HG03571 (cell line): ENCODE measurements at regions not wholly inside any gene's neighbourhood (a gene's known extent, or its start where the extent isn't known, plus 50 kb on each side); places are given as distances from the start of the nearest gene placed in this dataset.

Source experiments
- ATAC-seq: cut with Tn5 transposase; IDR thresholded peaks from one replicate; pipeline ENCODE4 v1.9.1; 2021; ENCODE audit not compliant: unreplicated experiment

- no peak for ATAC-seq
These were observed 417.7 kb downstream of the INSC start for GRCh38 chr11:15532432-15532831.

GRCh38 chr11:15534266-15534665 is 419.5 kb downstream of the INSC start:
- ATAC-seq = no peak

- no peak for ATAC-seq
These were observed 420.7 kb downstream of the INSC start for GRCh38 chr11:15535414-15535813.

GRCh38 chr11:15536438-15536837 is 421.7 kb downstream of the INSC start:
- ATAC-seq = no peak

- no peak for ATAC-seq
These were observed 424.9 kb downstream of the INSC start for GRCh38 chr11:15539645-15540044.

- ATAC-seq = no peak
These were observed 426.4 kb downstream of the INSC start for GRCh38 chr11:15541079-15541478.

- no peak for ATAC-seq
These were observed 429.6 kb downstream of the INSC start for GRCh38 chr11:15544353-15544752.

- ATAC-seq = no peak
These were observed 433.0 kb downstream of the INSC start for GRCh38 chr11:15547685-15548084.

- ATAC-seq = no peak
These were observed 437.5 kb downstream of the INSC start for GRCh38 chr11:15551901-15552851.

- no peak for ATAC-seq
These were observed 440.4 kb downstream of the INSC start for GRCh38 chr11:15555161-15555560.

GRCh38 chr11:15557457-15558230 is 442.9 kb downstream of the INSC start:
- ATAC-seq = no peak

GRCh38 chr11:15558513-15559181 is 443.9 kb downstream of the INSC start:
- ATAC-seq = no peak

GRCh38 chr11:15560689-15561467 is 446.2 kb downstream of the INSC start:
- ATAC-seq = no peak

GRCh38 chr11:15562230-15562629 is 447.5 kb downstream of the INSC start:
- ATAC-seq = no peak

GRCh38 chr11:15563054-15563453 is 448.3 kb downstream of the INSC start:
- ATAC-seq = no peak

GRCh38 chr11:15565880-15566279 is 451.2 kb downstream of the INSC start:
- ATAC-seq = no peak

- ATAC-seq = no peak
These were observed 453.7 kb downstream of the INSC start for GRCh38 chr11:15568440-15568839.

- no peak for ATAC-seq
These were observed 454.7 kb downstream of the INSC start for GRCh38 chr11:15569305-15570025.

GRCh38 chr11:15575409-15575808 is 460.7 kb downstream of the INSC start:
- ATAC-seq = no peak

GRCh38 chr11:15576769-15577168 is 462.0 kb downstream of the INSC start:
- ATAC-seq = no peak
